HG03159 (cell line): ENCODE measurements at regions not wholly inside any gene's neighbourhood (a gene's known extent, or its start where the extent isn't known, plus 50 kb on each side); places are given as distances from the start of the nearest gene placed in this dataset.
"Not testable (repeated sequence)": the region's sequence is repeated elsewhere in the genome, so short reads cannot be mapped to it uniquely, and the experiment has no call there.

Experiments
- ATAC-seq: cut with Tn5 transposase; IDR thresholded peaks from one replicate; pipeline ENCODE4 v1.9.1; 2021; ENCODE audit warnings: mild to moderate bottlenecking, moderate library complexity; ENCODE audit not compliant: unreplicated experiment

DNA sequence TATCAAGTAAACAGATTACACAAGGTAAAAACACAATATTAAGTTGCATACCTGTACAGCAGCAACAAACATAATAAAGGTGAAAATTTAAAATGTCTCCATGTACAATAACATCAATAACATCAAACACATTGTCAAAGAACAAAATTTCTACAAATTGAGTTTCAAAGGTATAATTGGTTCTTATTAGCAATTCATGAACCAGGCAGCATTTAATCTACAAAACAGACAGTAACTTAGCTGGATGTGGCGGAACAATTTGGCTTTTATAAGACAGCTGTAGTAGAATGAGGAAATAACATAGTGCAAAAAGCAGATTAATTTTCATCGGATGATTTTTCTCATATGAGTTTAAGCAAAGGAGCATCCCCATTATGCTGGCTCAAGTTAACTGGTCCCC lies 1176.8 kb downstream of the EFNA5 start:
- ATAC-seq = no peak

DNA sequence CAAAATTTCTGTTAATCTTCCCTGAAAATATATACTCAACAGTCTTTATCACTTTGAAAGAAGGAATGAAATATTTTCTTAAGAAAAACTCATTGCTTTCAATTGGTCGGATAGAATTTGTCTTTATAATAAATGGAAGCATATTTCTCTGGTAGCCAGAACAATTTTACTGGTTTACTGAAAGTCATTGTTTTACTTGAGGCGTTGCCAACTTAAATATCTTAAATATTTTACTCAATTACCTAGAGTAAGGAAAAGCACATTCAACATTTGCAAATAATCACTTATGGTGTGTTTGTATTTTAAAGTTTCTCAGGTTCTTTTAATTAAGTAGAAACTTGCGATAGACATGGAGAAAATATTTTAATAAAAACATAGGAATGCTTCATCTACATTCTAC lies 1181.7 kb downstream of the EFNA5 start:
- ATAC-seq = no peak

DNA sequence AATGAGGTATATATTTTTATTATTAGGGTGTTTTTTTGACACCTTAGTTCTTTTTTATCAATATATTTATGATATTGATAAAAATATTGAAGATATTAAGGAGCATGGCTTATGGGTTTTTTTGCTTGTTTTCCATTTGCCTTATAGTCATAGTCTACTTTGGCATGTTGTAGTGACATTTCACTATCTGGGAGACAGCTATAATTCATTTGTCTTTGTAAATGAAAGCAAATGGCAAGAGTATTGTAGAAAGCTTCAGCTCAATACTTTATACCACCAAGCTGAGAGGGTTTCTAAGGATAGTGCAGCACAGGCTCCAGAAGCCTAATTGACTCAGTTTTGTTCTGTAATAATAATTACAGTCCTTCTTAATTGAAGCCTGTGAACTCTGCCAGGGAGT lies 1182.3 kb downstream of the EFNA5 start:
- ATAC-seq = no peak

DNA sequence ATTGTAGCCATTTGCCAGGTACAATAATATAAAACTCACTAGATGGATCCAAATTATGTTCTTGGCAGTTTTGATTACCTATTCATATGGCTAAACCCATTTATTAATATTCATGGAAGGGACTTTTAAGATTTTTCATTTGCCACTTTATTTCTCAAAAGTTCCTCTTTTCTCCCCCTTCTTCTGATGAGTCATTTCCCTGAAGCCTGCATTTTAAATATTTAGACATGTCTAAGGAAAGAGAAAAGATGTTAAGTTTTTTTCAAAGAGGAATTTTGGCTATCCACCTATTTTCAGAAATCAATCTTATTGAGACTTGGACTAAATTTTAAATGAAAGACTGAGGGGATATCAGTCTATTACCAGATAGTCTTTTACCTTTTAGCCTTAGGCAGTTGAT lies 1189.4 kb downstream of the EFNA5 start:
- ATAC-seq = no peak

DNA sequence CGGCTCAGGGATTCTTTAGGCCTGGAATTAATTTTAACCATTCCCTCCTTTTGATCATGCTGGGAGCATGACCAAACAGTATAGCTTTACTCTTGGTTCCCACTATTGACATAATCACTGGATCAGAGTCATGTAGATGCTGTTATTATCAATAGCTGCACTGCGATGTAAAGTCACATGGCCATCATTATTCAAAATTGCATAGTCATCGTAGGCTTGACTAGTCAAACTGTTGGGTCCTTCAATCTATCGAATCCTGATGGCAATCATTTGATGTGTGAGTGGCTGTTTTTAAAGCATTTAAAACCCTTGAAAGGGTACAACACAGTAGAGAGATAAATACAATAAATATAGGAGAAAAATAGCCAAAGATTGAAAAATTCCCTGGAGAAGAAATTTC lies 1194.1 kb downstream of the EFNA5 start:
- no peak for ATAC-seq

DNA sequence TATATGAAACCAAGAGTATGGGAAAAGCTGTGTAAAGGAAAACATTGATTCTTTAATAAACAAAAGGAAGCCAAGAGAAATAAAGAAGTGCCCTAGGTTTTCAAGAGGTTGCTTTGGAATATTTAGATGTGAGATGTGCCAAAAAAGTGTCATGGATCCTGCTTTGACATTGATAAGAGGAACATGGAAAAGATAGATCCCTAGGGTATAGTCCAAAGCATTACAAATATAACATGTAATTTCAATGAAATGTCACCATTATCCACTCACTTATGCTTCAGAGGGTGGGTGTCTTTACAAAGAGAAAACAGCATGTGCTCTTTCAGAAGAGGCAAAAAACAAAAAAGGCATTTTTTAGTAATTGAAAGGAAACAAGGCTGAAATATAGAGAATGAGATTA lies 1196.7 kb downstream of the EFNA5 start:
- ATAC-seq = no peak

DNA sequence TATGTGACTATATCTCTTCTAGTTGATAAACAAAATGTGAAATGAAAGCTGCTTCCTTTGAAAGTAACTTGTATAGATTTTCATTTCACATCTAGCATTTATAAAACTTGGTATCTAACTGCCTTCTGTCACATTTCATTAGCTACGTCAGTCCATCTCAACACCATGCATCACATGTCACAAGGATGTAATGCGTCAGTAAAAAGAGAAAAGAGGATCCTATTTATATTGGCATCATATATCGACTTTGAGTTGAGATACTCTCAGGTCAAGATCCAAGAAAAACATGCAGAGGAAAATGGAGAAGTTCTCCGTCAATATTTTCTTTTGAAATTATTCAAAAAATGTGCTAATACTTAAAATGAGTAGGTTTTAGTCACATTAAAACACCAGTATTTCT lies 1211.2 kb downstream of the EFNA5 start:
- ATAC-seq = no peak

DNA sequence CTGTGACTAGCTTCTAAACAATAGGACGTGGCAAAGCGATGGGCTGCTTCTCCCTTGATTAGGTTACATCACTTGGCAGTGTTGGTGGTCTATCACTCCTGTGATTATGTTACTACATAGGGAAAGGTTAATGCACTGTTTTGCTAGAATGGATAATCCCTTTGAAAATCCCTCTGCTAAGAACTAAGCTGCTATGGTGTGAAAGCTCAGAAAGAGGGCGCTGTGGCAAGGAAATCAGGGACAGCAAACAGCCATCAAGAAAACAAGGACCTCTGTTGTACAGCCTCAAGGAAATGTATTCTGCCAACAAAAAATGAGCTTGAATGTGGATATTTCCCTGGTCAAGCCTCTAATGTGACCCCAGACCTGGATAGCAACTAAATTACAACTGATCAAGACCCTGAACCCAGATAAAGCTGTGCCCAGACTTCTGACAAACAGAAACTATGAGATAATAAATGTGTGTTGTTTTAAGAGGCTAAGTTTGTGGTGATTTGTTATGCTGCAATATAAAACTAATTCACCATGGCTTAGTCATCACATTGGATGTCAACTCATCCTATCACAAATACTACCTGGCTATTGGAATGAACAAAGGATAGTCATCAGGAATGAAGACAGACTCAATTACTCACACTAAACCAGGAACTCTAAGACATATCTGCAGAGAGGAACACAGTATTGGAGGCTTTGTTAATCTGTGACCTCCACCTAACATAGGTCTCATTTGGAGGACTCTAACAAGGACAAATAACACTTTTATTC lies 1215.9 kb downstream of the EFNA5 start:
- no peak for ATAC-seq

DNA sequence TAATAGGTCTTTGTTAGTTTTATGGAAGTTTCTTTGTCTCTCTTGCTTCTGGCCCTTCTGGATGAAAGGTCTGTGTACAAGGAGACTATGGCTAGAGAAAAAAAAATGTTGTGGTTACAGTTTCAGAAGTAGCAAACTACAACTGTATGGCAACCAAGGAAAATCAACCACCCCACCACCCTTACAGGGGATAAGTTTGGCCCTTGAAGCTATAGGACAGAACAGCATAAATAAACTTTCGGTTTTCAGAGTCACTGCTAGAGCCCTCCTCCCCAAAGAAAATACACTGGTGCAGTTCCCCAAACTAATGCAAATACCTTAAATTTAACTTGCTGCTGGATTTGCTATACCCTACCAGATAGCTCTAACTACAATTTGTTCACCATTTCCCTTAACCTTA lies 1216.7 kb downstream of the EFNA5 start:
- no peak for ATAC-seq

DNA sequence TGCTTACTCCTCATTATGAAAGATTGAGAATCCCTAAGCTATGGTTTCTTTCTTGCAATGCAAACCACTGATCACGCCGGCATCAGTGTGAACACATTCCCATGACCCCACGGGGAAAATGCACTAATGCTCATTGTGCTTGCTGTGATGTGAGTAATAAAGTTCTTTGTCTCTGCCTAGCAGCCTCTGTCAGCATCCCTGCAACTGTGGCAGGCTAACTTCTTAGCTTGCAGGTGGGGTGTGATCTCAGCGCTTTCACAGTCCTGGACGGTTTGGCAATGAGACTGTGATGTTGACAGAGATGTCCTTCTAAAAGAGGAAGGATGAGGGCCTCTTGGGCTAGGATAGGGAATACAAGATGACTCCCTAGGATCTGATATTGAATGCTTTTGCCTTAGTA lies 1218.7 kb downstream of the EFNA5 start:
- no peak for ATAC-seq

DNA sequence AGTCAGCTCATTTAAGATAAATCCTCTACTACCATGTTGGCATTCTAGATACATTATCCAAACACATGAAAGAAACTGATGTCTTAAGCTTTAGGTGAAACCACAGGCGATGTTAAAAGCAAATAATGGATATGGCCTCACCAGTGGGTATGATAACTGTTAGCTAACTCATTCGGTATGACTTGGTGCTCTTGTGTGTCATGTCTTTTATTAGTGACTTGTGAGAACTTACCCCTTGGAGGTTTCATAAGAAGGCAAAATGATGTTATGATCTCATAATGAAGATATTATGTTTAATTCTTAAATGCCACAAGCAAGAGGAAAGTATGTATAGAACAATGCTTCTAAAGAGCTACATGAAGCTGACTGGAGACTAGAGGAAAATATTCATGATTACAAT lies 1227.0 kb downstream of the EFNA5 start:
- ATAC-seq = no peak

DNA sequence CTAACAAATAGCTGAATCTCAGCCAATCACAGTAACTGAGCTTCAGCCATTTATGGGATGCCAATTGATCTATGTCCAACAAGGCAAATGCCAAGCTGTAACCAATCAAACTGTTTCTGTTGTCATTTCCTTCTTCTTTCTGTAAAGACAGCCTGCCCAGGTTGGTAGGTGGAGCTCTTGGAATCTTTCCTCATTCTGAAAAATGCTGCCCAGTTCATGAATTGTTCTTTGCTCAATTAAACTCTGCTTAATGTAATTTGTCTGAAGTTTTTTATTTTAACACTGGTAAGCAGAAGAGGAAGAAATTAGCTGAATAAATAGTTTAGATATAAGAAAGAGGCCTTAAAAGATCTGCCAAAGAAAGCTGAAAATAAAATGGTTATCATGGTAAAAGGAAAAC lies 1235.6 kb downstream of the EFNA5 start:
- ATAC-seq = no peak

DNA sequence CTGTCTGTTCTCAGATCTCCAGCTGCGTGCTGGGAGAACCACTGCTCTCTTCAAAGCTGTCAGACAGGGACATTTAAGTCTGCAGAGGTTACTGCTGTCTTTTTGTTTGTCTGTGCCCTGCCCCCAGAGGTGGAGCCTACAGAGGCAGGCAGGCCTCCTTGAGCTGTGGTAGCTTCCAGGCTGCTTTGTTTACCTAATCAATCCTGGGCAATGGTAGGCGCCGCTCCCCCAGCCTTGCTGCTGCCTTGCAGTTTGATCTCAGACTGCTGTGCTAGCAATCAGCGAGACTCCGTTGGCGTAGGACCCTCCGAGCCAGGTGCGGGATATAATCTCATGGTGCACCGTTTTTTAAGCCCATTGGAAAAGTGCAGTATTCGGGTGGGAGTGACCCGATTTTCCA lies 1240.0 kb downstream of the EFNA5 start:
- ATAC-seq = not testable (repeated sequence)

DNA sequence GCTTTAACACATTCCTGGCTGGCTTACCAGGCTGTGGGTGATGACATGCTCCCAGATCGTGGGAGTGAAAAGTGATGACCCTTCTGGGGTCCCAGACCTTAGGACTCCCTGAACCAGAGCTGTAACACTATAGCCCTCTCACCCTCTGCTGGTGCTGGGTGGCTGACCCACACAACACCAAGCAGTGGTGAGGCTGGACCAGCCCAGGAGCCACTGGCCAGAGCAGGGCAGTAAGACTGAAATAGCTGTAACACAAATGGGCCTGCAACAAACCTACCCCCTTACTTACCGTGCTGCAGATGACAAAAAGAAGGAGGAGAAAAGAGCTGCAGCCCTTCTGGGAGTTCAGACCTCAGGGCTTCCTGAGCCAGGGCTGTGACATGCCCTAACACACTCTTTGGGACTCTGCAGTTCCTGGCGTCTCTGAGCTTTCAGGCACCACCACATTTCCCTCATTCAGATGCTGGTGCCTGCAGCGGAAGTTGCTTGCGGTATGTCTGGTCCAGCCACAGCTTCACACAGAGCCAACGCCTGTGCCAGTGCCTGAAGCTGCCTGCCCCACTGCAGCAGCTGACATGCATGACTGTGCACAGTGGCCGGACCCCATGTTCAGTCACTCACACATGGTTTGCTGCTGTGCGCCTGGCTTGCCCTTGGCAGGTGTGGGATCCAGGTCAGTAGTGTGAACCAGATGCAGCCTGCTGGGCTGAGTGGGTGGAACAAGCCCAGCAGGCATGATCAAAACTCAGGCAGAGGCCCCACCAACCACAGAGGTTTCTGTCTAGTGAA lies 1247.4 kb downstream of the EFNA5 start:
- no peak for ATAC-seq

DNA sequence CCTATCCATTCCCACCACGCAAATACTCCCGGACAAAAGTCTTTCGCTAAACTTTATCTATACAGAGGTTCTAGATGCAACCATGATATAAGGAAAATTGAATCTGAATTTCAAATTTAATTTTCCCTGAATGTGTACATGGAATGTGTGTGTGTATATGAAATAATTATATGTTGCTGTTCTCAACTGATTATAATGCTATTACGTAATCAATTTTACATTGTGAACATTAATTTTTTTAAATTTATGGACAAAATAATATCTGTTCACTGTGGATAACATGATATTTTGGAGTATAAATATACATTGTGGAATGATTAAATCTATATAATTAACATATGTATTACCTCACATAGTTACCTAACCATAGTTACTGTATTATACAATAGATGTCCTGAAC lies 1250.6 kb downstream of the EFNA5 start:
- no peak for ATAC-seq

DNA sequence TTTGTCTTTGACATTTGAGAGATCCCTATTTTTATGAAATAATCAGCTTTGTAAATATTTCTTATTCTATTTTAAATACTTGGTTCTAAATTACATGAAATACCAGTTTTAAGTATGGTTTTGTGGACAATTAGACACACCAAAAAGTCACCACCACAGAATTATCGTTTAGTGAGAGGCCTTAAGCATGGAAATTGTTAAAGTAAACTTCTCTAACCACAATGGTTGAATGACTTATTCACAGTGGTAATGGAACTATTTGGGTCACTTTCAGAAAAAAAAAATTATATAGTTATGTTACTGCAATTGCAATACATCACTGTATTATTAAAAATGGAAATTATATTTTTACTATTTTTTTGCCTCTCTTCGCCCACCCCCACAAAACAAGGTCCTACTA lies 1252.5 kb downstream of the EFNA5 start:
- no peak for ATAC-seq

DNA sequence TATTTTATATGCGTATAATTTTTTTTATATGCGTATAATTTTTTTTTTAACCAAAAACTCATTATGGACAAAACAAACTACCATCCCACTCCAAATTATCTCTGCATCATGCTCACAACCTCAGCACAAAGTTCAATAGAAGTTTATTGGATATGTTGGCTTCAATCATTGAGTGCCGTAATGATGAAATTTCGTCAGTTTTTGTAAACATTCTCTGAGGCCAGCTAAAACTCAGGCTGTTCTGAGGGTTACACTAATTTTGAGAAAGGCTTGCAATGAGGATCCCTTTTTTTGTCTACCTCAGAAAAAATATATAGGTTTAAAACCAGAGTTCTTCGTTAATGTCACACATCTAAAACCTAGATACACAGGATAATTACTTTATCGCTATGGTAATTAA lies 1253.2 kb downstream of the EFNA5 start:
- no peak for ATAC-seq

DNA sequence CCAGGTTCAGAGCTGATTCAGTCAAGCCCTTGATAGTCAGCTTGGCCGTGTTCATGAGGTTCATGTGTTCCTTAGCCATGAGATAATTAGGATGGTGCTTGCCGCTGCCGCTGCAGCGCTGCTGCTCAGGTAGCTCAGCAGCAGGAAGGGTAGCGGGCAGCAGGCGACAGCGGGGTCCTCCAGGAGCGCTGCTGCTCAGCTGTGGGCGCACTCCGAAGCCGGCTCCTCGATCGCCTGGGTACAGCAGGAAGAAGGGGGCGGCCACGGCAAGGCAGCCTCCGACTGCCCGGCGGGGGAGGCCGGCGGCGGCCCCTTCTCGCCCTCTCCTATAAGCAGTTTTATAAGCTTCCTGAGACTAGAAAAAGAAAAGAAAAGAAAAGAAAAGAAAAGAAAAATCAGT lies 1253.6 kb downstream of the EFNA5 start:
- no peak for ATAC-seq

DNA sequence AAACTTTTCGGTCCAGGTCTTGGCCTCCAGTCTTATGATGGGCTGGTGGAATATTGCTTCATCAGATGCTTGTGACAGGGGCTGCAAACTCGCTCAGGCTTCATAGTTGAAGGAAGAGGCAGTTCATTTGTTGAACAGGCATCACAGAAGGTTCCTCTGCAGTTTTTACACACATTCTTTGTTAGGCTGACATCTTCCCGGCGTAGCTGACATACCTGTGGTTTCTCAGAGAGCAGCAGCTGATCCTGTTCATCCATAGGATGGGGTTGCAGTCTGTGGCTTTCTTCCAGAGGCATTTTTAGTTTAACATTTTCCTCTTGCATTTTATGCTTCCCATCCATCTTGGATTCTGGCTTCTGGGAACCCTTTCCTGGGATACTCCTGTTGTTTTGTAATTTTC lies 1255.2 kb downstream of the EFNA5 start:
- ATAC-seq = no peak

DNA sequence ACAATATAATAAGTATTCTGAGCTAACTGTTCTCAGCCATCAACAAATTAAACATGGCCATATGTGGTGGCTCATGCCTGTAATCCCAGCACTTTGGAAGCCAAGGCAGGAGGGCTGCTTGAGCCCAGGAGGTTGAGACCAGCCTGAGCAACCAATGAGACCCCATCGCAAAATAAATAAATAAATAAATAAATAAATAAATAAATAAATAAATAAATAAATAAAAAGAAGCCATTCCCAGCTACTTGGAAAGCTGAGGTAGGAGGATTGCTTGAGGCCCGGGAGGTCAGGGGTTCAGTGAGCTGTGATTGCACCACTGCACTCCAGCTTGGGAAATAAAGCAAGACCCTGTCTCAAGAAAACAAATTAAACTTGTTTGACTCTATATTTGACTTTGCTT lies 1256.4 kb downstream of the EFNA5 start:
- ATAC-seq = no peak

DNA sequence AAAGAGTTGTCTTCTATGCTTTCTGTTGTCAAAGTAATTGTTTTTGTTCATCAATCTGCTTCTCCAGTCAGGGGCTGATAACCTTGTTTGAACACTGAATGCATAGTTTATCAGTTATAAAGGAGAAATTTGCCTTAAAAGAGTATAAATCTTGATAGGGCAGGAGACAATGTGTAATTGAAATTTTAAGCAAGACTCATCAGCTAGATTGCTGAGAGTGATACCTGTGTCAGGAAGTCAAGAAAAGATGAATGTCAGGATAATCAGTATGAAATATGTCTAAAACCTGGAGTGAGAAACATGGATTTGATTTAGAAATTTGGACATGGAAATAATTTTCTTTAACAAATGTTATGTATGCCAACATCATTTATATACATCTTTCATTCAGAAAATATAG lies 1258.1 kb downstream of the EFNA5 start:
- no peak for ATAC-seq

DNA sequence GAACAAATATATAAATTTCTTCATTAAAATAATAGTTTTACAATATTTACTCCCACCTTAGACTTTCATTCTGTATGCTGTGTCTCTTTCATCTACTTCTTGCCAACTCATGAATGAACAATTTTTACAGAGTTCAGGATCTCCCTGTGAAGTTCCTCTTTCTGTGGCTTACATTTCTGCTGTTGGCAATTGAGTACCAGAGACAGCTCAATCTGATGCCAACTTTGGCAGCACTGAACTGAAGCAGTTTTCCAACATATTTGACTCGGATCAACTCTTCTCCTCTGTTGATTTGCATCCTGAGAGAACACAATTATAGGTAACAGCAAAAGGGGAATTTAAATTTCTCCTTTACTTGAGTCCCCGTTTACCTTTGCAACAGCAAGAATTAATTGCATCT lies 1262.2 kb downstream of the EFNA5 start:
- ATAC-seq = no peak

DNA sequence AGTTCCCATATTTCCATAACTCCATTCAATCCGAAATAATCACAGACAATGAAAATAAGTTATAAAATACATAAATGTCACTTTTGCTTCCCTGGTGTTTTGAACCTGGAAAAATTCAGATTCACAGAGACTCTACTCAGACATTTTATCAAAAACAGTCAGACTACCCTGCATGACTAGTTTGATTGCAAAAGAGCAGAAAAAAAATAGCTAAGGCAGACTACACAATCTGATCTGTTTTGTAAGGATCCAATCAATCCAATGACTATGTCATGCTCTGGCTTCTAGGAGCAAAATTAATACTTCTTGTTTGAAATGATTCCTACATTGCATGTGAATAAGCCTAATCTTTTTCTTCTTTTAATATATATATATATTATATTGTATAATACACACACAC lies 1262.6 kb downstream of the EFNA5 start:
- no peak for ATAC-seq
